ENCODE measurements at regions not wholly inside any gene's neighbourhood (a gene's known extent, or its start where the extent isn't known, plus 50 kb on each side); places are given as distances from the start of the nearest gene placed in this dataset.

- no peaks in the 10 kb centered on the region for H3K27me3 ChIP-seq
- TF ChIP-seq POLR2A (IDR thresholded peaks at IDR 0.05) (no peak), CTCF (IDR thresholded peaks at IDR 0.05 in 4 of 5, conservative IDR thresholded peaks at IDR 0.05 in 1 of 5) (no peak)
- H3K4me3 ChIP-seq, result no peak overlapping the region
- no peak for DNase-seq
- no peaks in the 10 kb centered on the region for H3K4me1 ChIP-seq
- H3K27ac ChIP-seq, result no peak overlapping the region
- no peaks in the 10 kb centered on the region for H3K36me3 ChIP-seq
- in situ Hi-C loops (cut with MboI; ENCODE audit: low sequenced_read_pairs in 4 of 4), result no loop called here
- no peak for ATAC-seq
- intact Hi-C loops (cut with DNase I; ENCODE audit: low total_unique reads), result no loop called here
- H3K9me3 ChIP-seq, result no peaks in the 10 kb centered on the region
These were observed 399.9 kb downstream of the MEIS1 start for GRCh38 chr2:66834859-66835258.

- intact Hi-C loops (cut with DNase I; ENCODE audit: low total_unique reads), result no loop called here
These were observed 401.9 kb downstream of the MEIS1 start for GRCh38 chr2:66836851-66837250.

GRCh38 chr2:66839551-66840320 lies 404.8 kb downstream of the MEIS1 start:
- in situ Hi-C loops (cut with MboI; ENCODE audit: low sequenced_read_pairs in 4 of 4) (no loop called here), intact Hi-C loops (cut with DNase I; ENCODE audit: low total_unique reads) (no loop called here)
- ATAC-seq (no peak), DNase-seq (no peak)
- no peaks in the 10 kb centered on the region for H3K4me1 ChIP-seq
- H3K27me3 ChIP-seq, result no peaks in the 10 kb centered on the region
- TF ChIP-seq POLR2A (IDR thresholded peaks at IDR 0.05), result no peak
- TF ChIP-seq CTCF (IDR thresholded peaks at IDR 0.05 in 4 of 5, conservative IDR thresholded peaks at IDR 0.05 in 1 of 5), result no peak
- H3K4me3 ChIP-seq, result no peak overlapping the region
- H3K9me3 ChIP-seq, result no peaks in the 10 kb centered on the region
- H3K36me3 ChIP-seq, result no peaks in the 10 kb centered on the region
- no peak overlapping the region for H3K27ac ChIP-seq

More at GRCh38 chr2:66836851-66837250, 401.9 kb downstream of the MEIS1 start:
- no peak for ATAC-seq
- H3K27ac ChIP-seq, result no peak overlapping the region
- no peaks in the 10 kb centered on the region for H3K36me3 ChIP-seq
- H3K9me3 ChIP-seq, result no peaks in the 10 kb centered on the region
- in situ Hi-C loops (cut with MboI; ENCODE audit: low sequenced_read_pairs in 4 of 4), result no loop called here
- no peak for DNase-seq
- no peak overlapping the region for H3K4me3 ChIP-seq
- H3K4me1 ChIP-seq, result no peaks in the 10 kb centered on the region
- no peaks in the 10 kb centered on the region for H3K27me3 ChIP-seq
- TF ChIP-seq CTCF (IDR thresholded peaks at IDR 0.05 in 4 of 5, conservative IDR thresholded peaks at IDR 0.05 in 1 of 5), result no peak
- no peak for TF ChIP-seq POLR2A (IDR thresholded peaks at IDR 0.05)

GRCh38 chr2:66840321-66841002 lies 405.5 kb downstream of the MEIS1 start:
- Histone ChIP-seq H3K9me3 (no peaks in the 10 kb centered on the region), H3K27ac (no peak overlapping the region), H3K27me3 (no peaks in the 10 kb centered on the region), H3K4me1 (no peaks in the 10 kb centered on the region), H3K36me3 (no peaks in the 10 kb centered on the region), H3K4me3 (no peak overlapping the region)
- DNase-seq (no peak), ATAC-seq (no peak)
- intact Hi-C loops (cut with DNase I; ENCODE audit: low total_unique reads) (no loop called here), in situ Hi-C loops (cut with MboI; ENCODE audit: low sequenced_read_pairs in 4 of 4) (no loop called here)
- TF ChIP-seq POLR2A (IDR thresholded peaks at IDR 0.05) (no peak), CTCF (IDR thresholded peaks at IDR 0.05 in 4 of 5, conservative IDR thresholded peaks at IDR 0.05 in 1 of 5) (no peak)
